Kidney epithelial cell (primary cell): ENCODE measurements at regions not wholly inside any gene's neighbourhood (a gene's known extent, or its start where the extent isn't known, plus 50 kb on each side); places are given as distances from the start of the nearest gene placed in this dataset.

ENCODE experiments used
- DNase-seq: peaks from one replicate; pipeline ENCODE4 v3.0.0-alpha.2; 2010; ENCODE audit warnings: low read depth
- H3K27me3 ChIP-seq: 2 replicates; pipeline ENCODE4 v1.6.0; 2011; ENCODE audit warnings: low read length; ENCODE audit not compliant: control insufficient read depth, insufficient read depth
- H3K36me3 ChIP-seq: 2 replicates; pipeline ENCODE4 v1.5.1; 2011; ENCODE audit warnings: low read length; ENCODE audit not compliant: control insufficient read depth, insufficient read depth
- H3K4me3 ChIP-seq: 2 replicates; pipeline ENCODE4 v1.5.1; 2011; ENCODE audit warnings: low read depth, mild to moderate bottlenecking, control low read depth, low read length
- TF ChIP-seq, protein P1 (sequence below): IDR thresholded peaks from 2 replicates; pipeline ENCODE4 v1.5.1; 2011; ENCODE audit warnings: mild to moderate bottlenecking, moderate library complexity, low read length, control low read depth, inconsistent platforms; ENCODE audit not compliant: insufficient read depth, poor library complexity, severe bottlenecking

DNA sequence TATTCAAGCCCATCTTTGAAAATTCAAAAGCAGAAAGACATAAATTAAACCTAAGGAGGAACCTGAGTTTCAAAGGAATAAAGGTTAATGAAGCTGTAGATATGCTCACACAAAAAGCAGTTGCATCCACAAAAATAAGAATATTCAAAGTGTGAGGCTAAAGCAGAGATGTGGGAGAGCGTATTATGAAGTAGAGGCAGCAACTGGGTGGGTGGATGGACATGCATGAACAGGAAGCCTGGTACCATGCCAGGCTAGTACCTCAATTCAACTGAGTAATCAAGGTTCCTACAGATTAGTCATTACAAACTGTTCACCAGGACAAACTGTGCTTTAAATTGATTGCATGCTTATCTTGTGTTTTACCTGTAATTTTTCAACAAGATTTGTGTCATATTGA lies 330.0 kb upstream of the PKDCC start:
- TF ChIP-seq, protein P1, sequence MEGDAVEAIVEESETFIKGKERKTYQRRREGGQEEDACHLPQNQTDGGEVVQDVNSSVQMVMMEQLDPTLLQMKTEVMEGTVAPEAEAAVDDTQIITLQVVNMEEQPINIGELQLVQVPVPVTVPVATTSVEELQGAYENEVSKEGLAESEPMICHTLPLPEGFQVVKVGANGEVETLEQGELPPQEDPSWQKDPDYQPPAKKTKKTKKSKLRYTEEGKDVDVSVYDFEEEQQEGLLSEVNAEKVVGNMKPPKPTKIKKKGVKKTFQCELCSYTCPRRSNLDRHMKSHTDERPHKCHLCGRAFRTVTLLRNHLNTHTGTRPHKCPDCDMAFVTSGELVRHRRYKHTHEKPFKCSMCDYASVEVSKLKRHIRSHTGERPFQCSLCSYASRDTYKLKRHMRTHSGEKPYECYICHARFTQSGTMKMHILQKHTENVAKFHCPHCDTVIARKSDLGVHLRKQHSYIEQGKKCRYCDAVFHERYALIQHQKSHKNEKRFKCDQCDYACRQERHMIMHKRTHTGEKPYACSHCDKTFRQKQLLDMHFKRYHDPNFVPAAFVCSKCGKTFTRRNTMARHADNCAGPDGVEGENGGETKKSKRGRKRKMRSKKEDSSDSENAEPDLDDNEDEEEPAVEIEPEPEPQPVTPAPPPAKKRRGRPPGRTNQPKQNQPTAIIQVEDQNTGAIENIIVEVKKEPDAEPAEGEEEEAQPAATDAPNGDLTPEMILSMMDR = no peak
- no peaks in the 10 kb centered on the region for H3K27me3 ChIP-seq
- H3K36me3 ChIP-seq = no peaks in the 10 kb centered on the region
- DNase-seq = peak; percentile 66
- no peak overlapping the region for H3K4me3 ChIP-seq

DNA sequence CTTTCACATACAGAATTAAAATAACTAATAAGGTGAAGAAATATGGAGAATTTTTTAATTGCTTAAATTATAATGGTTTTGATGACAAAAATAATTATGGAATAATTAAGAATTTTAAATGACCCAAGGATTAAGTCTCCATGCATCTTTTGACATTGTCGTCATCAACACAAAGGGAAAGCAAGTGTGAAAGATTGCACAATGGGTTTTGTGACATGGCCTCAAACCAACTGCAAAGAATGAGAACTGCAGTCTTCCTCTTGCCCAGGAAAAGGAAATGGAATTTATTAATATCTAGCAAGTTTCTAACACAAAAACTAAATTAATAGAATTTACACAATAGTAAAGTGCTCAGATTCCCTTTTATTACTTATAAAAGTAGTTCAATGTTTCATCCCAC lies 329.1 kb upstream of the PKDCC start:
- Histone ChIP-seq H3K36me3 (no peaks in the 10 kb centered on the region), H3K27me3 (no peaks in the 10 kb centered on the region), H3K4me3 (no peak overlapping the region)
- TF ChIP-seq, protein P1 = no peak
- no peak for DNase-seq

DNA sequence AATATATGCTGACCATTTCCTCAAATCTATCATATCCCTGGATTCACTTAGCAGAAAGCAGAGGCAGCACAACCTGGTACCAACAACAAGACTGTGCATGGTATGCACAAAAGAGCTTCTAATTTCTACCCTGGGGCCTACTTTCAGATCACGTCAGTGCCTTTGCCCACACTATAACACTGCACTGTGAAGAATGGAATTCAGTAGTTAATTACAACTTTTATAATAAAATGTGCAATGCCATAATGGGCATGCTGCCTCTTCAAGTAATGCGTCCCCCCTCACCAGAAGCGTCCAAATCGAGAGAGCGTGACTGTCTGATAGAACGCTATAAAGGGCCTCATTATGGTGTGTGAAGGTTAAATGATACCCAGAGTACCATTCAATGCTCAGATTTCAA lies 328.1 kb upstream of the PKDCC start:
- no peaks in the 10 kb centered on the region for H3K27me3 ChIP-seq
- no peak for DNase-seq
- no peak overlapping the region for H3K4me3 ChIP-seq
- TF ChIP-seq, protein P1 = no peak
- H3K36me3 ChIP-seq = no peaks in the 10 kb centered on the region

DNA sequence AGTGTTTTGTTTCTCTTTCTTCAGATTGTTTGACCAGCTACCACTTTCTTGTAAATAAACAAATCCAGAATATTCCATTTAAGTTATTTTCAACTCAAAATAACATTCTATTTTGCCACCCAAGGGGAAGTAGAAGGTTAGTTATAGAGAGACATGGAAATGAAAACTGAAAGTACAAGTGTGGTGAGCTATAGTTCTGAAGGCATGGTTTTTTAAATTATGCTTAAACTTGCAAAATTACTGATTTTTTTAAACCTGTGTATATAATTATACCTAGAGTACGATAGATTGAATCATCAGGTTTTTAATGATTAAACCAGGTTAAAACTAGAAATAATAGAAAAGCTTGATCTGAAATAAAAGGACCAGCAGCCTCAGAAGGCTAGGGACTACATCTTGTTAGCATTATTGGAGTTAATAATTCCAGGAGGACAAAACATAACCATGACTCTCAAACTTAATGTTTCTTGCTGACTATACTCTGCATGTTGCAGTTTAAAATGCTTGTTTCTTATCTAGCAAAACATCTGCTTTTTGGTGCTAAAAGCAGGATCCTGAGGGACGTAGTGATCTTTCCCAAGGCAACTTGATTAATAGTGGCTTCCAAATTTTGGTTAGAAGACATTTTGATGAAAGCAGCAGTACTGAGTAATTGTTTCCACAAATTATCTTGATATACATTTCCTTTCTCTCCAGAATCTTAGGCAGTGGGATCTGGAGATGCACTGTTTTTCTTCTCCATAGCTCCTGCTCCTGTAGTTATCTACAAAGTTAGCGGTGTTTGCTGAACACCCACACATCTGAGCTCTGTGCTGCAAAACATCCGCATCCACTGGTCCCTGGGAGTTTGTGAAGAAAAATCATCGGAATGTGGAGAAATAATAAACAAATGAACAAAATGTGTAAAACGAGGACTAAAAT lies 327.2 kb upstream of the PKDCC start:
- no peak for DNase-seq
- Histone ChIP-seq H3K4me3 (no peak overlapping the region), H3K27me3 (no peaks in the 10 kb centered on the region), H3K36me3 (no peaks in the 10 kb centered on the region)
- TF ChIP-seq, protein P1 = no peak

DNA sequence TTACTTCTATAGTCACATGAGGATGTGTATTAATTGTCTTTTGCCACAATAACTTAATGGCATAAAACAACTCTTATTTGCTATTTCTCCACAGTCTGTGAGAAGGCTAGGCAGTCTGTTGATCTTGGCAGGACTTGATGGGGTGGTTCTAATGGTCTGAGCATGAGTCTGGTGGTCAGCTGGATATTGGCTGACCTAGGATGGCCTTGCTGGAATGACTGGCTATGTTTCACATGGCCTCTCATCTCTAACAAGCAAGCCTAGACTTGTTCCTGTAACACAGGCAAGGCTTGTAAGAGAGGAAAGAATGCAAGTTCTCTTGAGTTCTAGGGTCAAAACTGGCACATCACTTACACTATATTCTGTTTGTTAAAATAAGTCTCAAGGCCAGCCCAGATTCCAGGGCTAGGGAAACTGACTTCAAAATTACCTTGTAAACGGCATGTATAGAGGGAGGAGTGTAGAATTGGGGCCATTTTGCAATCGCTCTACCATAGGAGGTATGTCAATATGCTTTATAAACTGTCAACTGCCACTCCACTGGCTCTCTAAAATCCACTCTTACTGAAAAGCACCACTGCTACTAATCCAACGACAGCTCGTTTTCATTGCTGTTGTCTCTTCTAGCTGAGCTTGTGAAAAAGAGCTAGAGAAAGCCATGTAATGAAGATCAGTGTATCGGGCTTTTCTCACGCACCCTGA lies 325.0 kb upstream of the PKDCC start:
- peak; percentile 48 for DNase-seq
- no peak overlapping the region for H3K4me3 ChIP-seq
- no peaks in the 10 kb centered on the region for H3K36me3 ChIP-seq
- H3K27me3 ChIP-seq = no peaks in the 10 kb centered on the region
- TF ChIP-seq, protein P1 = no peak
